Neural progenitor cell (in vitro differentiated cells): ENCODE measurements at regions not wholly inside any gene's neighbourhood (a gene's known extent, or its start where the extent isn't known, plus 50 kb on each side); places are given as distances from the start of the nearest gene placed in this dataset.
"Not testable (repeated sequence)": the region's sequence is repeated elsewhere in the genome, so short reads cannot be mapped to it uniquely, and the experiment has no call there.

ENCODE experiments used
- DNase-seq: peaks from one replicate; pipeline ENCODE4 v3.0.0-alpha.2; 2016; ENCODE audit warnings: low spot score
- H2AFZ ChIP-seq: fragments of 200-600 bp; sonication (generic); replicated peaks from 2 replicates; pipeline ENCODE4 v1.6.1; 2016; ENCODE audit warnings: antibody characterized with exemption
- H3F3A ChIP-seq: fragments of 200-600 bp; sonication (generic); 2 replicates; pipeline ENCODE4 v1.6.1; 2016; ENCODE audit warnings: antibody characterized with exemption, low read depth
- H3K27ac ChIP-seq: fragments of 200-600 bp; sonication (generic); 2 replicates; pipeline ENCODE4 v1.5.1; 2016; ENCODE audit warnings: mild to moderate bottlenecking
- H3K27me3 ChIP-seq: fragments of 200-600 bp; sonication (generic); 2 replicates; pipeline ENCODE4 v1.6.1; 2016; ENCODE audit warnings: mild to moderate bottlenecking, moderate library complexity
- H3K36me3 ChIP-seq: fragments of 200-600 bp; sonication (generic); 2 replicates; pipeline ENCODE4 v1.5.1; 2016
- H3K4me1 ChIP-seq: fragments of 200-600 bp; sonication (generic); 2 replicates; pipeline ENCODE4 v1.6.1; 2016; ENCODE audit warnings: mixed run types
- H3K4me2 ChIP-seq: fragments of 200-600 bp; sonication (generic); 2 replicates; pipeline ENCODE4 v1.6.1; 2016
- H3K4me3 ChIP-seq: fragments of 200-600 bp; sonication (generic); 2 replicates; pipeline ENCODE4 v1.5.1; 2016
- H3K79me2 ChIP-seq: fragments of 200-600 bp; sonication (generic); 2 replicates; pipeline ENCODE4 v1.6.1; 2016; ENCODE audit warnings: low read depth
- H3K9ac ChIP-seq: fragments of 200-600 bp; sonication (generic); 2 replicates; pipeline ENCODE4 v1.6.1; 2016
- H3K9me3 ChIP-seq: fragments of 200-600 bp; sonication (generic); 2 replicates; pipeline ENCODE4 v1.5.1; 2016; ENCODE audit warnings: low read depth
- H4K20me1 ChIP-seq: fragments of 200-600 bp; sonication (generic); 2 replicates; pipeline ENCODE4 v1.6.1; 2016; ENCODE audit warnings: low read depth
- H3K27ac Mint-ChIP-seq: 3 replicates; pipeline ENCODE4 v1.8.0; 2021; ENCODE audit warnings: mixed read lengths
- H3K27me3 Mint-ChIP-seq: 2 replicates; pipeline ENCODE4 v1.8.0; 2022; ENCODE audit warnings: low read depth, mild to moderate bottlenecking, inconsistent platforms, moderate library complexity, mixed read lengths; ENCODE audit not compliant: insufficient read depth
- H3K36me3 Mint-ChIP-seq: 3 replicates; pipeline ENCODE4 v1.8.0; 2021; ENCODE audit warnings: mixed read lengths
- H3K4me1 Mint-ChIP-seq: 3 replicates; pipeline ENCODE4 v1.8.0; 2021; ENCODE audit warnings: mixed read lengths
- H3K4me3 Mint-ChIP-seq: 3 replicates; pipeline ENCODE4 v1.8.0; 2021; ENCODE audit warnings: mild to moderate bottlenecking, moderate library complexity, mixed read lengths
- H3K9me3 Mint-ChIP-seq: 3 replicates; pipeline ENCODE4 v1.8.0; 2020; ENCODE audit warnings: mixed read lengths
- CTCF ChIP-seq: fragments of 200-600 bp; sonication (generic); IDR thresholded peaks from 2 replicates; pipeline ENCODE4 v1.5.1; 2017; ENCODE audit warnings: antibody characterized with exemption, mild to moderate bottlenecking
- EZH2 ChIP-seq: fragments of 200-600 bp; sonication (generic); IDR thresholded peaks from 2 replicates; pipeline ENCODE4 v1.6.1; 2017; ENCODE audit warnings: antibody characterized with exemption, mild to moderate bottlenecking, moderate library complexity
- EZH2phosphoT487 ChIP-seq: fragments of 200-600 bp; sonication (generic); IDR thresholded peaks from 2 replicates; pipeline ENCODE4 v1.6.1; 2017; ENCODE audit warnings: antibody characterized with exemption

- Mint-ChIP-seq H3K27me3 (peaks cover 4% of the 10 kb centered on the region), H3K27ac (no peak overlapping the region), H3K4me1 (peaks cover 31% of the 10 kb centered on the region), H3K4me3 (peak overlapping the region; percentile 17), H3K36me3 (peaks cover 6% of the 10 kb centered on the region), H3K9me3 (peaks cover 7% of the 10 kb centered on the region)
- no peak for DNase-seq
- H3K9me3 ChIP-seq: no peaks in the 10 kb centered on the region
- no peaks in the 10 kb centered on the region for H3K36me3 ChIP-seq
- no peak overlapping the region for H3K4me2 ChIP-seq
- no peak overlapping the region for H3K27ac ChIP-seq
- H4K20me1 ChIP-seq: no peaks in the 10 kb centered on the region
- TF ChIP-seq EZH2 (no peak), EZH2phosphoT487 (no peak), CTCF (no peak)
- H3K9ac ChIP-seq: no peak overlapping the region
- H2AFZ ChIP-seq: no peak overlapping the region
- H3K79me2 ChIP-seq: no peaks in the 10 kb centered on the region
- H3K4me3 ChIP-seq: no peak overlapping the region
- H3K27me3 ChIP-seq: no peaks in the 10 kb centered on the region
- H3K4me1 ChIP-seq: peaks cover 18% of the 10 kb centered on the region
- H3F3A ChIP-seq: no peaks in the 10 kb centered on the region
These were observed 122.4 kb downstream of the PHETA1 start for GRCh38 chr12:111246477-111247011.

- no peak overlapping the region for H3K4me2 ChIP-seq
- Mint-ChIP-seq H3K9me3 (peaks cover 7% of the 10 kb centered on the region), H3K36me3 (peaks cover 6% of the 10 kb centered on the region), H3K4me1 (peaks cover 28% of the 10 kb centered on the region), H3K27me3 (peaks cover 4% of the 10 kb centered on the region), H3K4me3 (no peak overlapping the region), H3K27ac (no peak overlapping the region)
- H4K20me1 ChIP-seq: no peaks in the 10 kb centered on the region
- H3K4me1 ChIP-seq: peaks cover 18% of the 10 kb centered on the region
- no peaks in the 10 kb centered on the region for H3K79me2 ChIP-seq
- H3K36me3 ChIP-seq: no peaks in the 10 kb centered on the region
- TF ChIP-seq EZH2phosphoT487 (no peak), EZH2 (no peak), CTCF (no peak)
- no peaks in the 10 kb centered on the region for H3K9me3 ChIP-seq
- H3K27ac ChIP-seq: no peak overlapping the region
- no peak overlapping the region for H2AFZ ChIP-seq
- DNase-seq: no peak
- no peaks in the 10 kb centered on the region for H3K27me3 ChIP-seq
- H3K4me3 ChIP-seq: no peak overlapping the region
- H3K9ac ChIP-seq: no peak overlapping the region
- no peaks in the 10 kb centered on the region for H3F3A ChIP-seq
These were observed 123.0 kb downstream of the PHETA1 start for GRCh38 chr12:111245701-111246476.

GRCh38 chr12:111244673-111245072, 124.2 kb downstream of the PHETA1 start:
- H3K36me3 Mint-ChIP-seq: peaks cover 6% of the 10 kb centered on the region
- H3K9me3 ChIP-seq: no peaks in the 10 kb centered on the region

GRCh38 chr12:111242817-111243216, 126.1 kb downstream of the PHETA1 start:
- not testable (repeated sequence) for DNase-seq, H4K20me1 ChIP-seq, H2AFZ ChIP-seq, H3K27me3 Mint-ChIP-seq, H3F3A ChIP-seq, H3K36me3 Mint-ChIP-seq, H3K79me2 ChIP-seq, H3K27ac ChIP-seq, H3K4me2 ChIP-seq, H3K27me3 ChIP-seq, H3K4me3 Mint-ChIP-seq, H3K9ac ChIP-seq, H3K4me1 ChIP-seq, H3K9me3 Mint-ChIP-seq, H3K9me3 ChIP-seq, H3K4me3 ChIP-seq, H3K36me3 ChIP-seq, H3K27ac Mint-ChIP-seq, H3K4me1 Mint-ChIP-seq

More at GRCh38 chr12:111244673-111245072, 124.2 kb downstream of the PHETA1 start:
- Histone ChIP-seq H3K4me2 (no peak overlapping the region), H3K79me2 (no peaks in the 10 kb centered on the region), H3F3A (no peaks in the 10 kb centered on the region), H2AFZ (no peak overlapping the region), H4K20me1 (no peaks in the 10 kb centered on the region), H3K4me3 (no peak overlapping the region), H3K27me3 (no peaks in the 10 kb centered on the region), H3K9ac (no peak overlapping the region), H3K36me3 (no peaks in the 10 kb centered on the region), H3K27ac (no peak overlapping the region), H3K4me1 (peaks cover 9% of the 10 kb centered on the region)
- Mint-ChIP-seq H3K4me3 (no peak overlapping the region), H3K9me3 (peaks cover 7% of the 10 kb centered on the region), H3K27me3 (peaks cover 4% of the 10 kb centered on the region), H3K27ac (no peak overlapping the region), H3K4me1 (peaks cover 16% of the 10 kb centered on the region)
- no peak for DNase-seq
- TF ChIP-seq EZH2 (no peak), EZH2phosphoT487 (no peak)
